ENCODE measurements at regions not wholly inside any gene's neighbourhood (a gene's known extent, or its start where the extent isn't known, plus 50 kb on each side); places are given as distances from the start of the nearest gene placed in this dataset.

- no peaks in the 10 kb centered on the region for H3K9me3 ChIP-seq (replicated peaks in 1 of 3)
- H3K4me3 ChIP-seq: no peak overlapping the region
- intact Hi-C loops (cut with DNase I): no loop called here
- H3K27ac ChIP-seq: peak overlapping the region in 1 of 5 donors; percentile 11
- no peaks in the 10 kb centered on the region for H3K36me3 ChIP-seq (replicated peaks in 1 of 2)
- DNase-seq: peak; percentile 61 to 91 (median 82)
- no peak for TF ChIP-seq POLR2A (IDR thresholded peaks at IDR 0.05)
- no peak for TF ChIP-seq CTCF (IDR thresholded peaks at IDR 0.05)
- H3K27me3 ChIP-seq: no peaks in the 10 kb centered on the region
- 43 to 53% (median 48%) methylated on average over 11 to 18 of the region's 18 CpGs for WGBS, 4 donors
- H3K4me1 ChIP-seq (replicated peaks in 1 of 2): peaks cover 10 to 11% of the 10 kb centered on the region in 2 donors
Observed at GRCh38 chr5:160175438-160176218, 53.7 kb upstream of the FABP6 start.

- TF ChIP-seq POLR2A (IDR thresholded peaks at IDR 0.05) (no peak), CTCF (IDR thresholded peaks at IDR 0.05) (no peak)
- H3K27me3 ChIP-seq: no peaks in the 10 kb centered on the region
- 55 to 73% (median 65%) methylated on average over 4 of the region's 4 CpGs for WGBS, 4 donors
- no peaks in the 10 kb centered on the region for H3K36me3 ChIP-seq (replicated peaks in 1 of 2)
- H3K27ac ChIP-seq: no peak overlapping the region
- intact Hi-C loops (cut with DNase I): no loop called here
- H3K4me1 ChIP-seq (replicated peaks in 1 of 2): peaks cover 10 to 11% of the 10 kb centered on the region in 2 donors
- no peak overlapping the region for H3K4me3 ChIP-seq
- no peaks in the 10 kb centered on the region for H3K9me3 ChIP-seq (replicated peaks in 1 of 3)
- DNase-seq: peak in 2 of 7 donors; percentile 45
Observed at GRCh38 chr5:160174780-160175437, 54.4 kb upstream of the FABP6 start.

- intact Hi-C loops (cut with DNase I): no loop called here
- no peak overlapping the region for H3K4me3 ChIP-seq
- no peaks in the 10 kb centered on the region for H3K9me3 ChIP-seq (replicated peaks in 1 of 3)
- no peak overlapping the region for H3K27ac ChIP-seq
- no peak for DNase-seq
- H3K27me3 ChIP-seq: no peaks in the 10 kb centered on the region
- H3K36me3 ChIP-seq (replicated peaks in 1 of 2): no peaks in the 10 kb centered on the region
- TF ChIP-seq CTCF (IDR thresholded peaks at IDR 0.05): no peak
- no peak for TF ChIP-seq POLR2A (IDR thresholded peaks at IDR 0.05)
- H3K4me1 ChIP-seq (replicated peaks in 1 of 2): peaks cover 13 to 15% of the 10 kb centered on the region in 2 donors
- 73 to 78% (median 77%) methylated on average over 5 of the region's 5 CpGs for WGBS, 4 donors
Observed at GRCh38 chr5:160174290-160174689, 55.0 kb upstream of the FABP6 start.

- DNase-seq: no peak
- 59 to 72% (median 66%) methylated on average over 2 of the region's 2 CpGs for WGBS, 4 donors
- intact Hi-C loops (cut with DNase I): no loop called here
Observed at GRCh38 chr5:160171666-160172065, 52.4 kb upstream of the PWWP2A start.

More at GRCh38 chr5:160171666-160172065, 52.4 kb upstream of the PWWP2A start:
- Histone ChIP-seq H3K36me3 (replicated peaks in 1 of 2) (no peaks in the 10 kb centered on the region), H3K9me3 (replicated peaks in 1 of 3) (no peaks in the 10 kb centered on the region), H3K4me1 (replicated peaks in 1 of 2) (peaks cover 18 to 27% of the 10 kb centered on the region in 2 donors), H3K4me3 (no peak overlapping the region), H3K27me3 (no peaks in the 10 kb centered on the region), H3K27ac (peak overlapping the region in 1 of 5 donors; percentile 13)
- TF ChIP-seq POLR2A (IDR thresholded peaks at IDR 0.05): no peak
- TF ChIP-seq CTCF (IDR thresholded peaks at IDR 0.05): no peak

Data from adrenal gland (tissue), 9 donors.